ENCODE measurements at regions not wholly inside any gene's neighbourhood (a gene's known extent, or its start where the extent isn't known, plus 50 kb on each side); places are given as distances from the start of the nearest gene placed in this dataset.

DNA sequence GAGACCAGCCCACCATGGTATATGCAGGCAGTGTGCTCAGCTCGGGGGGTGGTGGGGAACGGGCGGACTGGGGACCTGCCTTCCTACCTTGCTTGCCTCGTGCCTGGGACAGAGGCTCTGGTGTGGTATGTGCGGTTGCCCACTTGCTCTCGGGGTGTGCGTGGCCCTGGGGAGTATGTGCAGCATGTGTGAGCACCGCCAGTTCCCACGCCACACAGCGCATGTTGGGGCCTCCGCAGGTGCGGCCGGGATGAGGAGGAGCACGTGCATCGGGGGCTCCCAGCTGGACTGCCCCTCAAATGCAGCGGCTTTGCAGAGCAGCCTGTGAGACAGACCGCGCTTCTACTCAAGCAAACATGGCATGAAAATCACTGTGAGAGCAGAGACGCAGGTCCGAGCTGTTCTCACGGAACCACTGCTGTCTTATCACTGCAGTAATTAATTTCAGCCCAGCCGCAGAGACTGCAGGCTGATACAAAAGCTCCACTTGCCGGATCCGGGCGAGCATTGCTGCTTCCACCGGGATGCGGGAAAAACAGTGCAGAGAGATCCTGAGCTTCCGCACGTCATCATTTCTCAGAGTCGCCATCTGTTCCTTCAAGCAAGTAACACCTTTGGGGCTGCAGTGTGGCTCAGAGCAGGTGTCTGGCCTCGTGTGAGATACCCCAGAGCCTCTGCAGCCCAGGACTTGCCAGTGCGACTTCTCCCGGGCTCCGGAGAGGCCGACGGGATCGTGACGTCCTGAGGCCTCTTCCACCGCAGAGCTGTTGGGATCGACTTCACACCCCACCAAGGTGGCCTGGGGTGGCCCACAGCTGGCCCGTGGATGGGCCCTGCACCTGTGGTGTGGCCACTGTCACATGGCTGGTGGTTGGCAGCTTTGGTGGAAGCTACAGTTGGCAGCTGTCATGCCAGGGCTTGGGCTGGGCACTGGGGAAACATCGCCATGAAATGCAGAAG is 92.6 kb upstream of the ACTRT2 start:
- Histone ChIP-seq H3K36me3 (ENCODE audit: low read depth) (no peaks in the 10 kb centered on the region), H3K4me2 (no peak overlapping the region), H3K9me3 (ENCODE audit: insufficient read depth, low read depth) (no peaks in the 10 kb centered on the region), H3K9me2 (ENCODE audit: insufficient read depth) (no peaks in the 10 kb centered on the region), H3K4me3 (no peak overlapping the region), H3K4me1 (replicated peaks; ENCODE audit: insufficient read depth) (no peaks in the 10 kb centered on the region), H3K79me2 (ENCODE audit: low read depth) (no peaks in the 10 kb centered on the region), H3K27ac (no peak overlapping the region), H3K27me3 (ENCODE audit: insufficient read depth, low read depth) (peaks cover 100% of the 10 kb centered on the region), H3F3A (ENCODE audit: insufficient read depth, low read depth) (no peaks in the 10 kb centered on the region), H2AFZ (no peak overlapping the region), H4K20me1 (ENCODE audit: insufficient read depth) (no peaks in the 10 kb centered on the region)
- POLR2A ChIA-PET (ENCODE audit: unreplicated experiment) = no interaction called here
- BruUV-seq (replicated peaks) = no TSS peak
- CTCF ChIA-PET = no interaction called here
- DNase-seq = no peak
- TF ChIP-seq, protein P1, sequence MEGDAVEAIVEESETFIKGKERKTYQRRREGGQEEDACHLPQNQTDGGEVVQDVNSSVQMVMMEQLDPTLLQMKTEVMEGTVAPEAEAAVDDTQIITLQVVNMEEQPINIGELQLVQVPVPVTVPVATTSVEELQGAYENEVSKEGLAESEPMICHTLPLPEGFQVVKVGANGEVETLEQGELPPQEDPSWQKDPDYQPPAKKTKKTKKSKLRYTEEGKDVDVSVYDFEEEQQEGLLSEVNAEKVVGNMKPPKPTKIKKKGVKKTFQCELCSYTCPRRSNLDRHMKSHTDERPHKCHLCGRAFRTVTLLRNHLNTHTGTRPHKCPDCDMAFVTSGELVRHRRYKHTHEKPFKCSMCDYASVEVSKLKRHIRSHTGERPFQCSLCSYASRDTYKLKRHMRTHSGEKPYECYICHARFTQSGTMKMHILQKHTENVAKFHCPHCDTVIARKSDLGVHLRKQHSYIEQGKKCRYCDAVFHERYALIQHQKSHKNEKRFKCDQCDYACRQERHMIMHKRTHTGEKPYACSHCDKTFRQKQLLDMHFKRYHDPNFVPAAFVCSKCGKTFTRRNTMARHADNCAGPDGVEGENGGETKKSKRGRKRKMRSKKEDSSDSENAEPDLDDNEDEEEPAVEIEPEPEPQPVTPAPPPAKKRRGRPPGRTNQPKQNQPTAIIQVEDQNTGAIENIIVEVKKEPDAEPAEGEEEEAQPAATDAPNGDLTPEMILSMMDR (conservative IDR thresholded peaks at IDR 0.05) = no peak
- no peak for TF ChIP-seq EZH2 (IDR thresholded peaks at IDR 0.05; ENCODE audit: low read depth)
- intact Hi-C loops (cut with micrococcal nuclease; ENCODE audit: unreplicated experiment) = no loop called here

DNA sequence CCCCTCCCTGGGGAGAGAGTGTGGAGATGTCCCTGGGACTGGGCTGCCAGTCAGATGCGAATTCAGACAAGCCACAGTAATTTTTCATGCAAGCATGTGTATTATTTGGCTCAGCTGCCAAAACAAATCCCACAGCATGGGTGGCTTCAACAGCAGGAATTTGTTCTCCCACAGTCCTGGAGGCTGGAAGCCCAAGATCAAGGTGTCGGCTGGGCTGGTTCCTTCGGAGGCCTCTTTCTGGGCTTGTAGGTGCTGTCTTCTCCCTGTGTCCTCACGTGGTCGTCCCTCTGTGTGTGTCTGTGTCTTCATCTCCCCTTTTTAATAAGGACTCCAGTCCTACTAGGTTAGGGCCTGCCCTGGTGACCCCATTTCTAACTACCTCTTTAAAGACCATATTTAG is 91.9 kb upstream of the ACTRT2 start:
- intact Hi-C loops (cut with micrococcal nuclease; ENCODE audit: unreplicated experiment) = no loop called here
- Histone ChIP-seq H3K27me3 (ENCODE audit: insufficient read depth, low read depth) (peaks cover 100% of the 10 kb centered on the region), H4K20me1 (ENCODE audit: insufficient read depth) (no peaks in the 10 kb centered on the region), H3F3A (ENCODE audit: insufficient read depth, low read depth) (no peaks in the 10 kb centered on the region), H3K9me2 (ENCODE audit: insufficient read depth) (no peaks in the 10 kb centered on the region), H3K4me3 (no peak overlapping the region), H3K4me2 (no peak overlapping the region), H3K9me3 (ENCODE audit: insufficient read depth, low read depth) (no peaks in the 10 kb centered on the region), H3K4me1 (replicated peaks; ENCODE audit: insufficient read depth) (no peaks in the 10 kb centered on the region), H3K79me2 (ENCODE audit: low read depth) (no peaks in the 10 kb centered on the region), H3K36me3 (ENCODE audit: low read depth) (no peaks in the 10 kb centered on the region), H2AFZ (no peak overlapping the region), H3K27ac (no peak overlapping the region)
- TF ChIP-seq EZH2 (IDR thresholded peaks at IDR 0.05; ENCODE audit: low read depth) = no peak
- TF ChIP-seq, protein P1 (conservative IDR thresholded peaks at IDR 0.05) = no peak
- no TSS peak for BruUV-seq (replicated peaks)
- no peak for DNase-seq
- ChIA-PET POLR2A (ENCODE audit: unreplicated experiment) (no interaction called here), CTCF (no interaction called here)

DNA sequence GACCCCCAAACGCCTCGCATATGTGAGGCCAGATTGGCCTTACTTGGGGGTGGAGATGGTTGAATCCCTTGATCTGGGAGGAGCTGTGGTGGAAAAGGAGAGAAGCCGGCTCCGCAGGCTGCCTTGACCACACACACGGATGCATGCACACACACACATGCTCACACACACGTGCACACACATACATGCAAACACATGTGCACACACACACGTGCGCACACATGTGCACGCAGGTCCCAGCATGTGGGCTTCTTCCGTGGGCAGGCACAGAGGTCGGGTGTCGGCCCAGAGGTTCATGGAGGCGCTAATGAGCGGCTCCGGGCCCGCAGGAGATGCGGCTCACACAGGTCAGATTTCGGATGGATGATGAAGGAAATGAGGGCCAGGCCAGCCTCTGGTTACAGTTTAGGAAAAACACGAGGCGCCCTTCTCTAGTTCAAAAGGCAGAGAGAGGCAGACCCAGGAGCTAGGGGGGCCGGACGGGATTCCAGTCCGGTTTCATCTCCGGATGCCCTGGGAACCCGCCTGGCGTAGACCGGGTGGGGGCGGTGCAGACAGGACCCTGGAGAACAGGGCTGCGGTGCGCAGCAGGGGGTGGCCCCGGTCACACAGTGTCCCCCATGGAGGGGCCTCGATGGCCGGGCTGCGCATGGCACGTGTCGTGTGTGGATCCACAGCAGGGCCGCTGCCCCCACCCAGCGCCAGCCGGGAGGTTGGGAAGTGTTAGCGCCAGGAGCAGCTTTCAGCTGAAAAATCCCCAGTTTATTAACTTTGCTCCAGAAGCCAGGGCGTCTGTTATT is 91.1 kb upstream of the ACTRT2 start:
- H3K79me2 ChIP-seq (ENCODE audit: low read depth) = no peaks in the 10 kb centered on the region
- no peaks in the 10 kb centered on the region for H3K9me2 ChIP-seq (ENCODE audit: insufficient read depth)
- TF ChIP-seq EZH2 (IDR thresholded peaks at IDR 0.05; ENCODE audit: low read depth) = no peak
- TF ChIP-seq, protein P1 (conservative IDR thresholded peaks at IDR 0.05) = no peak
- no peaks in the 10 kb centered on the region for H3F3A ChIP-seq (ENCODE audit: insufficient read depth, low read depth)
- no peaks in the 10 kb centered on the region for H3K4me1 ChIP-seq (replicated peaks; ENCODE audit: insufficient read depth)
- POLR2A ChIA-PET (ENCODE audit: unreplicated experiment) = no interaction called here
- CTCF ChIA-PET = no interaction called here
- H3K4me3 ChIP-seq = no peak overlapping the region
- no peak for DNase-seq
- no peaks in the 10 kb centered on the region for H4K20me1 ChIP-seq (ENCODE audit: insufficient read depth)
- no peak overlapping the region for H3K27ac ChIP-seq
- BruUV-seq (replicated peaks) = no TSS peak
- intact Hi-C loops (cut with micrococcal nuclease; ENCODE audit: unreplicated experiment) = no loop called here
- H3K9me3 ChIP-seq (ENCODE audit: insufficient read depth, low read depth) = no peaks in the 10 kb centered on the region
- no peak overlapping the region for H2AFZ ChIP-seq
- no peaks in the 10 kb centered on the region for H3K36me3 ChIP-seq (ENCODE audit: low read depth)
- H3K27me3 ChIP-seq (ENCODE audit: insufficient read depth, low read depth) = peaks cover 100% of the 10 kb centered on the region
- H3K4me2 ChIP-seq = no peak overlapping the region

All from PC-9 (cell line).